ENCODE measurements at regions not wholly inside any gene's neighbourhood (a gene's known extent, or its start where the extent isn't known, plus 50 kb on each side); places are given as distances from the start of the nearest gene placed in this dataset.

DNA sequence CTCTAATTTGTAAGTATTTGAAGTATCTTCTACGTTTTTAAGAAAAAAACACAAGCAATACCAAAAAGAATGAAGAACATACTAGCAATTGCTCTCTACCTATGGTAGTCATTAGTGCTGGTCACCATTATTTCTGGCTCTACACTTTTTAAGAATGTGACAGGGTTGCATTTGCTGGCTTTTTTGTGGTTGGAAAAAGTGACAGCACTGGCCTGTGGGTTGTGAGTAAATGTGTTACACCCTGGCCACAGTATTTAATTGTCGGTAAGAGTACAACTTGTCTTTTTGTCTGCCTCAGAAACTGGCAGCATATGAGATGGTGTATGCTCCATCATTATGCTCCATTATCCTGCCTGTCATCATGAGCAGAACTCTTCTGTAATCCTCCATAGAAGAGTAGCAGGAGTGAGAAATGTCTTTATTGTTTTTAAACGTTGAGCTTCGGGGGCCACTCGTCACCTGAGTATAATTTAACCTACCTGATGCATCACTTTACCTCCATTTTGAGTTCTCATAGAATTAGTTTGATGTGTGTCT, 449.8 kb downstream of the ISL1 start:
- 81 to 82% methylated on average over 5 of the region's 5 CpGs for WGBS, 2 donors
- TF ChIP-seq CTCF (IDR thresholded peaks at IDR 0.05) = no peak
- Histone ChIP-seq H3K36me3 (no peaks in the 10 kb centered on the region), H3K27me3 (no peaks in the 10 kb centered on the region), H3K4me1 (no peaks in the 10 kb centered on the region), H3K4me3 (no peak overlapping the region), H3K9me3 (no peaks in the 10 kb centered on the region), H3K27ac (no peak overlapping the region)
- DNase-seq (no peak), ATAC-seq (no peak)
- intact Hi-C loops (cut with DNase I) = no loop called here

GRCh38 chr5:51838459-51838858, 455.2 kb downstream of the ISL1 start:
- TF ChIP-seq CTCF (IDR thresholded peaks at IDR 0.05) = no peak
- Histone ChIP-seq H3K4me1 (no peaks in the 10 kb centered on the region), H3K9me3 (peaks cover 0 to 2% (median 0%) of the 10 kb centered on the region in 11 donors), H3K27ac (no peak overlapping the region), H3K27me3 (no peaks in the 10 kb centered on the region), H3K4me3 (no peak overlapping the region), H3K36me3 (no peaks in the 10 kb centered on the region)
- ATAC-seq (no peak), DNase-seq (no peak)
- intact Hi-C loops (cut with DNase I) = no loop called here
- WGBS, 2 donors = 88 to 94% methylated on average over 2 of the region's 2 CpGs

DNA sequence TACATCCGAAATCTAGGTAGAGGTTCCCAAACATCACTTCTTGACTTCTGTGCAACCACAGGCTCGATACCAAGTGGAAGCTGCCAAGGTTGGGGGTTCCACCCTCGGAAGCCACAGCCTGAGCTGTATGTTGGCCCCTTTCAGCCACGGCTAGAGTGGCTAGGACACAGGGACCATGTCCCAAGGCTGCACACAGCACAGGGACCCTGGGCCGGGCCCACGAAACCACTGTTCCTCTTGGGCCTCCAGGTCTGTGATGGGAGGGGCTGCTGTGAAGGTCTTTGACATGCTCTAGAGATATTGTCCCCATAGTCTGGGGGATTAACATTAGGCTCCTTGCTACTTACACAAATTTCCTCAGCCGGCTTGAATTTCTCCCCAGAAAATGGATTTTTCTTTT, 460.6 kb downstream of the ISL1 start:
- no peak overlapping the region for H3K4me3 ChIP-seq
- intact Hi-C loops (cut with DNase I) = no loop called here
- H3K36me3 ChIP-seq = no peaks in the 10 kb centered on the region
- DNase-seq = no peak
- H3K9me3 ChIP-seq = peaks cover 0 to 7% (median 0%) of the 10 kb centered on the region in 11 donors
- no peak for TF ChIP-seq CTCF (IDR thresholded peaks at IDR 0.05)
- no peak overlapping the region for H3K27ac ChIP-seq
- ATAC-seq = no peak
- H3K27me3 ChIP-seq = no peaks in the 10 kb centered on the region
- 89 to 93% methylated on average over 7 of the region's 7 CpGs for WGBS, 2 donors
- H3K4me1 ChIP-seq = no peaks in the 10 kb centered on the region

GRCh38 chr5:51846015-51846414, 462.8 kb downstream of the ISL1 start:
- H3K36me3 ChIP-seq = no peaks in the 10 kb centered on the region
- no peak for TF ChIP-seq CTCF (IDR thresholded peaks at IDR 0.05)
- peaks cover 0 to 7% (median 0%) of the 10 kb centered on the region in 11 donors for H3K9me3 ChIP-seq
- H3K27me3 ChIP-seq = no peaks in the 10 kb centered on the region
- H3K4me1 ChIP-seq = no peaks in the 10 kb centered on the region
- ATAC-seq (no peak), DNase-seq (no peak)
- WGBS, 2 donors = 62 to 66% methylated on average over 2 of the region's 2 CpGs
- no peak overlapping the region for H3K27ac ChIP-seq
- intact Hi-C loops (cut with DNase I) = no loop called here
- no peak overlapping the region for H3K4me3 ChIP-seq

All from heart right ventricle (tissue), 16 donors.